Gastroesophageal sphincter (tissue), 3 donors: ENCODE measurements at regions not wholly inside any gene's neighbourhood (a gene's known extent, or its start where the extent isn't known, plus 50 kb on each side); places are given as distances from the start of the nearest gene placed in this dataset.

ENCODE experiments used
- CTCF ChIP-seq, 4 experiments: fragments of 200-600 bp in 2 of 4; fragments of 450-650 bp in 2 of 4; sonication (generic) in 1 of 4; IDR thresholded peaks; one replicate each; pipeline ENCODE4 v1.5.1; 2017 to 2019; ENCODE audit warnings: antibody characterized with exemption in 4 of 4, mild to moderate bottlenecking in 2 of 4, moderate library complexity in 2 of 4
- POLR2A ChIP-seq, 2 donors: fragments of 450-650 bp; IDR thresholded peaks; one replicate each; pipeline ENCODE4 v1.6.1; 2017; ENCODE audit warnings: antibody characterized with exemption in 2 of 2, mild to moderate bottlenecking in 2 of 2, moderate library complexity in 1 of 2
- POLR2AphosphoS5 ChIP-seq: sonication (generic); formaldehyde crosslinking; IDR thresholded peaks from one replicate; pipeline ENCODE4 v1.6.1; 2017; ENCODE audit warnings: antibody characterized with exemption

DNA sequence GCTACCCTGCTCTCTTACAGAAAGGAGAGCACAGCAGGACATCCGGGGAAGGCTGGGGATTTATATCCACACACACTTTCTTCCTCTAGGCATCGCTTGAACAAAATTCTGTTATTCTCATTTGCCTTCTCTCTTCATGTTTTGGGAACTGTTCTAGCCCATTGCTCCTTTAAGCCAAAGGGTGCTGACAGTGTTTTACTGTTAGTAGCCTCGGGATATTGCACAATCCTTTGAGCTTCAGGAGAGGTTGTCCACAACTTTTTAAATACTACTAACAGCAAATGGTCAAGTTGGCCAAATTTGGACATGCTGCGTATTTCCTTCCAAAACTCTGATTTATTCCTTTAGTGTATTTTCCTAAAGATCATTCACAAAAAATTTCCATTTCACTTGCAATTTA is 579.2 kb upstream of the RGS18 start:
- TF ChIP-seq POLR2A (IDR thresholded peaks at IDR 0.05) (no peak), POLR2AphosphoS5 (no peak), CTCF (IDR thresholded peaks at IDR 0.05) (no peak)
